Fibroblast of lung (primary cell): ENCODE measurements at regions not wholly inside any gene's neighbourhood (a gene's known extent, or its start where the extent isn't known, plus 50 kb on each side); places are given as distances from the start of the nearest gene placed in this dataset.

Experiments used
- DNase-seq, 2 donors: peaks; one replicate each; pipeline versions ENCODE4 v3.0.0 to v3.0.0-alpha.2; 2010; ENCODE audit warnings: low read depth in 2 of 2
- H2AFZ ChIP-seq: 2 replicates; pipeline ENCODE4 v1.5.1; 2012; ENCODE audit warnings: low read length, control low read depth, inconsistent platforms
- H3K27ac ChIP-seq: 2 replicates; pipeline ENCODE4 v1.5.1; 2011; ENCODE audit warnings: low read length, control low read depth; ENCODE audit not compliant: insufficient read depth
- H3K27me3 ChIP-seq: 2 replicates; pipeline ENCODE4 v1.5.1; 2011; ENCODE audit warnings: mild to moderate bottlenecking, low read length; ENCODE audit not compliant: control insufficient read depth, insufficient read depth
- H3K36me3 ChIP-seq: 2 replicates; pipeline ENCODE4 v1.5.1; 2011; ENCODE audit warnings: low read length; ENCODE audit not compliant: control insufficient read depth, insufficient read depth
- H3K4me1 ChIP-seq: 2 replicates; pipeline ENCODE4 v1.5.1; 2011; ENCODE audit warnings: low read length; ENCODE audit not compliant: control insufficient read depth, insufficient read depth; ENCODE audit errors: extremely low read depth
- H3K4me2 ChIP-seq: 2 replicates; pipeline ENCODE4 v1.5.1; 2011; ENCODE audit warnings: low read length, control low read depth; ENCODE audit not compliant: insufficient read depth; ENCODE audit errors: extremely low read depth
- H3K4me3 ChIP-seq, 4 experiments: fragments of 200-600 bp in 1 of 4; sonication (generic) in 1 of 4; replicated peaks in 1 of 4; 2 replicates each; pipeline ENCODE4 v1.5.1; 2011 to 2016; ENCODE audit warnings: low read length in 4 of 4, low read depth in 3 of 4, mild to moderate bottlenecking in 3 of 4, control low read depth in 2 of 4, inconsistent platforms in 1 of 4, mixed read lengths in 1 of 4; ENCODE audit not compliant: insufficient read depth in 1 of 4; ENCODE audit errors: control extremely low read depth in 1 of 4
- H3K79me2 ChIP-seq: 2 replicates; pipeline ENCODE4 v1.5.1; 2012; ENCODE audit warnings: mild to moderate bottlenecking, low read length, inconsistent platforms; ENCODE audit not compliant: control insufficient read depth, insufficient read depth
- H3K9ac ChIP-seq: 2 replicates; pipeline ENCODE4 v1.5.1; 2011; ENCODE audit warnings: mild to moderate bottlenecking, low read length, control low read depth; ENCODE audit not compliant: insufficient read depth
- H3K9me3 ChIP-seq: 2 replicates; pipeline ENCODE4 v1.5.1; 2012; ENCODE audit warnings: low read depth, low read length; ENCODE audit not compliant: control insufficient read depth, insufficient read depth
- H4K20me1 ChIP-seq: 2 replicates; pipeline ENCODE4 v1.5.1; 2011; ENCODE audit warnings: low read length; ENCODE audit not compliant: control insufficient read depth, insufficient read depth; ENCODE audit errors: extremely low read depth
- CTCF ChIP-seq, 2 donors: IDR thresholded peaks in 1 of 2; conservative IDR thresholded peaks in 1 of 2; 1 replicate in 1 of 2; 2 replicates in 1 of 2; pipeline ENCODE4 v1.5.1; 2011 to 2012; ENCODE audit warnings: low read length in 2 of 2, control low read depth in 1 of 2, inconsistent platforms in 1 of 2, low read depth in 1 of 2, mild to moderate bottlenecking in 1 of 2
- EZH2 ChIP-seq: IDR thresholded peaks from 2 replicates; pipeline ENCODE4 v1.5.1; 2012; ENCODE audit warnings: low read length, control low read depth, mild to moderate bottlenecking; ENCODE audit errors: missing control alignments

- Histone ChIP-seq H3K4me2 (no peak overlapping the region), H3K4me1 (no peaks in the 10 kb centered on the region), H3K4me3 (no peak overlapping the region), H3K79me2 (no peaks in the 10 kb centered on the region), H4K20me1 (no peaks in the 10 kb centered on the region), H3K9ac (no peak overlapping the region), H3K27ac (no peak overlapping the region), H3K36me3 (no peaks in the 10 kb centered on the region), H3K27me3 (no peaks in the 10 kb centered on the region), H2AFZ (no peak overlapping the region), H3K9me3 (no peaks in the 10 kb centered on the region)
- DNase-seq, result peak in 1 of 2 donors; percentile 35
- TF ChIP-seq EZH2 (no peak), CTCF (conservative IDR thresholded peaks at IDR 0.05 in 1 of 2, IDR thresholded peaks at IDR 0.05 in 1 of 2; ENCODE audit: low read depth in 1 of 2, low read length in 2 of 2) (no peak)
Measured at GRCh38 chr14:84217066-84217465, 1312.9 kb upstream of the FLRT2 start.

- H2AFZ ChIP-seq, result no peak overlapping the region
- TF ChIP-seq EZH2 (no peak), CTCF (conservative IDR thresholded peaks at IDR 0.05 in 1 of 2, IDR thresholded peaks at IDR 0.05 in 1 of 2; ENCODE audit: low read depth in 1 of 2, low read length in 2 of 2) (no peak)
- H4K20me1 ChIP-seq, result no peaks in the 10 kb centered on the region
- no peak overlapping the region for H3K4me3 ChIP-seq
- H3K4me1 ChIP-seq, result no peaks in the 10 kb centered on the region
- H3K79me2 ChIP-seq, result no peaks in the 10 kb centered on the region
- no peak overlapping the region for H3K9ac ChIP-seq
- H3K27me3 ChIP-seq, result no peaks in the 10 kb centered on the region
- no peak overlapping the region for H3K27ac ChIP-seq
- no peaks in the 10 kb centered on the region for H3K36me3 ChIP-seq
- H3K9me3 ChIP-seq, result no peaks in the 10 kb centered on the region
- no peak overlapping the region for H3K4me2 ChIP-seq
- peak in 1 of 2 donors; percentile 65 for DNase-seq
Measured at GRCh38 chr14:84225268-84225667, 1304.7 kb upstream of the FLRT2 start.

GRCh38 chr14:84228702-84229101 lies 1301.2 kb upstream of the FLRT2 start:
- Histone ChIP-seq H3K9me3 (no peaks in the 10 kb centered on the region), H3K27ac (no peak overlapping the region), H2AFZ (no peak overlapping the region), H3K27me3 (no peaks in the 10 kb centered on the region), H3K4me3 (no peak overlapping the region), H3K4me1 (no peaks in the 10 kb centered on the region), H3K4me2 (no peak overlapping the region), H3K36me3 (no peaks in the 10 kb centered on the region), H4K20me1 (no peaks in the 10 kb centered on the region), H3K9ac (no peak overlapping the region), H3K79me2 (no peaks in the 10 kb centered on the region)
- DNase-seq, result peak in 1 of 2 donors; percentile 17
- TF ChIP-seq CTCF (conservative IDR thresholded peaks at IDR 0.05 in 1 of 2, IDR thresholded peaks at IDR 0.05 in 1 of 2; ENCODE audit: low read depth in 1 of 2, low read length in 2 of 2) (no peak), EZH2 (no peak)
